PFSK-1 (cell line): ENCODE measurements at regions not wholly inside any gene's neighbourhood (a gene's known extent, or its start where the extent isn't known, plus 50 kb on each side); places are given as distances from the start of the nearest gene placed in this dataset.

Source experiments
- FOXP2 ChIP-seq: optimal IDR thresholded peaks from 2 replicates; pipeline ENCODE3; 2011; ENCODE audit warnings: borderline replicate concordance, control low read depth, inconsistent platforms; ENCODE audit not compliant: insufficient read depth; ENCODE audit errors: extremely low read length, extremely low read depth
- POLR2AphosphoS5 ChIP-seq: IDR thresholded peaks from 2 replicates; pipeline ENCODE4 v1.6.1; 2012; ENCODE audit warnings: low read depth, mild to moderate bottlenecking, control low read depth, low read length, moderate library complexity
- REST ChIP-seq, 2 experiments: IDR thresholded peaks; 2 replicates each; pipeline versions ENCODE4 v1.6.1 to v1.8.0; 2011 to 2012; ENCODE audit warnings: low read depth in 2 of 2, low read length in 2 of 2, control low read depth in 1 of 2, inconsistent platforms in 1 of 2, mild to moderate bottlenecking in 1 of 2, moderate library complexity in 1 of 2; ENCODE audit not compliant: insufficient read depth in 1 of 2
- SIN3A ChIP-seq: IDR thresholded peaks from 2 replicates; pipeline ENCODE4 v1.6.1; 2012; ENCODE audit warnings: mild to moderate bottlenecking, low read length, moderate library complexity, borderline replicate concordance; ENCODE audit not compliant: insufficient read depth
- TAF1 ChIP-seq: IDR thresholded peaks from 2 replicates; pipeline ENCODE4 v1.6.1; 2012; ENCODE audit warnings: low read length, control low read depth, borderline replicate concordance; ENCODE audit not compliant: insufficient read depth

- TF ChIP-seq TAF1: no peak
- no peak for TF ChIP-seq REST (IDR thresholded peaks at IDR 0.05; ENCODE audit: insufficient read depth in 1 of 2, low read depth in 2 of 2, low read length in 2 of 2)
- no peak for TF ChIP-seq POLR2AphosphoS5
- TF ChIP-seq SIN3A: no peak
- TF ChIP-seq FOXP2: no peak
Measured at GRCh38 chr3:147575391-147575790, 166.2 kb downstream of the ZIC1 start.

GRCh38 chr3:147582642-147583041 is 173.5 kb downstream of the ZIC1 start:
- TF ChIP-seq REST (IDR thresholded peaks at IDR 0.05; ENCODE audit: insufficient read depth in 1 of 2, low read depth in 2 of 2, low read length in 2 of 2) (no peak), SIN3A (no peak), TAF1 (no peak), POLR2AphosphoS5 (no peak)

GRCh38 chr3:147589016-147589415 is 179.9 kb downstream of the ZIC1 start:
- TF ChIP-seq REST (IDR thresholded peaks at IDR 0.05; ENCODE audit: insufficient read depth in 1 of 2, low read depth in 2 of 2, low read length in 2 of 2) (no peak), SIN3A (no peak), POLR2AphosphoS5 (no peak), FOXP2 (no peak), TAF1 (no peak)

GRCh38 chr3:147604136-147604535 is 195.0 kb downstream of the ZIC1 start:
- TF ChIP-seq SIN3A (no peak), POLR2AphosphoS5 (no peak), TAF1 (no peak), FOXP2 (no peak), REST (IDR thresholded peaks at IDR 0.05; ENCODE audit: insufficient read depth in 1 of 2, low read depth in 2 of 2, low read length in 2 of 2) (no peak)

- TF ChIP-seq REST (IDR thresholded peaks at IDR 0.05; ENCODE audit: insufficient read depth in 1 of 2, low read depth in 2 of 2, low read length in 2 of 2) (no peak), TAF1 (no peak), FOXP2 (no peak), SIN3A (no peak), POLR2AphosphoS5 (no peak)
Measured at GRCh38 chr3:147613725-147614124, 204.6 kb downstream of the ZIC1 start.
